SK-N-SH treated with all-trans-retinoic acid at 6 μM for 48 hours (cell line): ENCODE measurements at regions not wholly inside any gene's neighbourhood (a gene's known extent, or its start where the extent isn't known, plus 50 kb on each side); places are given as distances from the start of the nearest gene placed in this dataset.

Source experiments
- OSR1 ChIP-seq: fragments of 250-450 bp; sonication (Bioruptor Pico); IDR thresholded peaks from 2 replicates; pipeline ENCODE4 v1.8.0; 2022; ENCODE audit warnings: moderate library complexity, mild to moderate bottlenecking, inconsistent platforms
- SNAI2 ChIP-seq: fragments of 250-450 bp; sonication (Bioruptor Pico); IDR thresholded peaks from 2 replicates; pipeline ENCODE4 v1.5.0; 2020; ENCODE audit warnings: mild to moderate bottlenecking, moderate library complexity
- ZFP30 ChIP-seq: fragments of 450-650 bp; formaldehyde crosslinking; IDR thresholded peaks from 2 replicates; pipeline ENCODE4 v1.5.0; 2022; ENCODE audit warnings: mild to moderate bottlenecking, moderate library complexity
- TF ChIP-seq, protein P1 (sequence below): fragments of 250-450 bp; sonication (Bioruptor Pico); IDR thresholded peaks from 2 replicates; pipeline ENCODE4 v1.8.0; 2020; ENCODE audit warnings: mild to moderate bottlenecking, moderate library complexity, borderline replicate concordance
- TF ChIP-seq, protein P2 (sequence below): fragments of 250-450 bp; sonication (Bioruptor Pico); IDR thresholded peaks from 2 replicates; pipeline ENCODE4 v1.5.1; 2020; ENCODE audit warnings: low read depth, mild to moderate bottlenecking, moderate library complexity

DNA sequence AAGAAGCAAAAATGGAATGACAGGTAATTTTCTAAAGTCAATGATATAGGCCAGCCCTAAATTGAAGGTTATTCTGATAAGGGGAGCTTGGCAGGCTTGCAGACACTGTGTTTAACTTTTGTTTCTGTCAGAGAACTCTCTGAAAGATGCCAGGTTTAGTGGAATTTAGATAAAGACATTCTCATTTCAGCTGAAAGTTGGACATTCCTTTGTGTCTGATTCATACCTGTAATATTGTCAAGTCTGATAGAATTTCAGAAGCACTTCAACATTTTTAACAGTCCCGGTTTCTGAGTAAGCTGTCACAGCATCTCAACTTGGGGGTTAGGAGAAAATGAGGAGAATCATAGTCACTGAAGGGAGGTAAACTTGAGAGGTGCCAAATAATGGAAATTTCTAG lies 84.0 kb downstream of the DIPK2A start:
- TF ChIP-seq ZFP30 (no peak), SNAI2 (no peak), OSR1 (CRISPR knock-in tag) (no peak)
- TF ChIP-seq, protein P1, sequence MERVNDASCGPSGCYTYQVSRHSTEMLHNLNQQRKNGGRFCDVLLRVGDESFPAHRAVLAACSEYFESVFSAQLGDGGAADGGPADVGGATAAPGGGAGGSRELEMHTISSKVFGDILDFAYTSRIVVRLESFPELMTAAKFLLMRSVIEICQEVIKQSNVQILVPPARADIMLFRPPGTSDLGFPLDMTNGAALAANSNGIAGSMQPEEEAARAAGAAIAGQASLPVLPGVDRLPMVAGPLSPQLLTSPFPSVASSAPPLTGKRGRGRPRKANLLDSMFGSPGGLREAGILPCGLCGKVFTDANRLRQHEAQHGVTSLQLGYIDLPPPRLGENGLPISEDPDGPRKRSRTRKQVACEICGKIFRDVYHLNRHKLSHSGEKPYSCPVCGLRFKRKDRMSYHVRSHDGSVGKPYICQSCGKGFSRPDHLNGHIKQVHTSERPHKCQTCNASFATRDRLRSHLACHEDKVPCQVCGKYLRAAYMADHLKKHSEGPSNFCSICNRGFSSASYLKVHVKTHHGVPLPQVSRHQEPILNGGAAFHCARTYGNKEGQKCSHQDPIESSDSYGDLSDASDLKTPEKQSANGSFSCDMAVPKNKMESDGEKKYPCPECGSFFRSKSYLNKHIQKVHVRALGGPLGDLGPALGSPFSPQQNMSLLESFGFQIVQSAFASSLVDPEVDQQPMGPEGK (CRISPR knock-in tag) = no peak
- TF ChIP-seq, protein P2, sequence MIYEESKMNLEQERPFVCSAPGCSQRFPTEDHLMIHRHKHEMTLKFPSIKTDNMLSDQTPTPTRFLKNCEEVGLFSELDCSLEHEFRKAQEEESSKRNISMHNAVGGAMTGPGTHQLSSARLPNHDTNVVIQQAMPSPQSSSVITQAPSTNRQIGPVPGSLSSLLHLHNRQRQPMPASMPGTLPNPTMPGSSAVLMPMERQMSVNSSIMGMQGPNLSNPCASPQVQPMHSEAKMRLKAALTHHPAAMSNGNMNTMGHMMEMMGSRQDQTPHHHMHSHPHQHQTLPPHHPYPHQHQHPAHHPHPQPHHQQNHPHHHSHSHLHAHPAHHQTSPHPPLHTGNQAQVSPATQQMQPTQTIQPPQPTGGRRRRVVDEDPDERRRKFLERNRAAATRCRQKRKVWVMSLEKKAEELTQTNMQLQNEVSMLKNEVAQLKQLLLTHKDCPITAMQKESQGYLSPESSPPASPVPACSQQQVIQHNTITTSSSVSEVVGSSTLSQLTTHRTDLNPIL = no peak
